GM12878 (cell line): ENCODE measurements at regions not wholly inside any gene's neighbourhood (a gene's known extent, or its start where the extent isn't known, plus 50 kb on each side); places are given as distances from the start of the nearest gene placed in this dataset.
"Not testable (repeated sequence)": the region's sequence is repeated elsewhere in the genome, so short reads cannot be mapped to it uniquely, and the experiment has no call there.

Source experiments
- ATAC-seq: fragments of 200-7000 bp; cut with Tn5 transposase; 3 replicates; pipeline ENCODE4 v1.9.1; 2020; ENCODE audit warnings: mild to moderate bottlenecking, moderate library complexity
- BruUV-seq: library from RNA; stranded (reverse); fragments of 400-500 nt; replicated peaks from 2 replicates; lab custom pipeline; 2021; lab: Mats Ljungman, UMichigan
- CTCF ChIA-PET: fragments of 300-600 bp; sonication (Branson Sonifier 250); formaldehyde crosslinking; extraction: SDS; loops from one replicate; lab custom pipeline; 2021; ENCODE audit warnings: inconsistent platforms; lab: Yijun Ruan, JAX
- POLR2A ChIA-PET: fragments of 350-600 bp; formaldehyde crosslinking; extraction: SDS; loops from one replicate; lab custom pipeline; 2021; ENCODE audit warnings: inconsistent platforms; lab: Charles Lee
- RAD21 ChIA-PET: fragments of 300-600 bp; sonication (Branson Sonifier 250); formaldehyde crosslinking; loops from one replicate; lab custom pipeline; 2023; ENCODE audit warnings: antibody characterized with exemption; ENCODE audit not compliant: unreplicated experiment; lab: Charles Lee
- SMC1A ChIA-PET: fragments of 300-600 bp; sonication (Branson Sonifier 250); formaldehyde crosslinking; loops from one replicate; lab custom pipeline; 2023; ENCODE audit not compliant: unreplicated experiment, uncharacterized antibody; lab: Charles Lee
- DNase-seq: peaks from one replicate; pipeline ENCODE4 v3.0.0-alpha.2; 2011; ENCODE audit warnings: low read depth, low spot score
- FAIRE-seq: peaks from 3 replicates; lab custom pipeline; 2011; peaks lifted over from hg19 to GRCh38; lab: Jason Lieb, UNC
- H2AFZ ChIP-seq: 2 replicates; pipeline ENCODE4 v1.6.0; 2011; ENCODE audit warnings: low read depth, low read length, control low read depth; ENCODE audit not compliant: control insufficient read depth
- H3K27ac ChIP-seq: 2 replicates; pipeline ENCODE4 v1.5.1; 2011; ENCODE audit warnings: control low read depth; ENCODE audit not compliant: control insufficient read depth, insufficient read depth
- H3K27me3 ChIP-seq, 2 experiments: replicated peaks in 1 of 2; 2 replicates each; pipeline versions ENCODE4 v1.6.0 to v1.6.1; 2011; ENCODE audit warnings: low read length in 1 of 2; ENCODE audit not compliant: control insufficient read depth in 2 of 2, insufficient read depth in 2 of 2
- H3K36me3 ChIP-seq, 2 experiments: 2 replicates each; pipeline ENCODE4 v1.5.1; 2011; ENCODE audit warnings: low read length in 1 of 2; ENCODE audit not compliant: control insufficient read depth in 2 of 2, insufficient read depth in 2 of 2
- H3K4me1 ChIP-seq: 2 replicates; pipeline ENCODE4 v1.6.1; 2011; ENCODE audit warnings: mild to moderate bottlenecking, low read length, moderate library complexity, mixed read lengths; ENCODE audit not compliant: control insufficient read depth, insufficient read depth
- H3K4me2 ChIP-seq: 2 replicates; pipeline ENCODE4 v1.6.0; 2011; ENCODE audit warnings: control low read depth; ENCODE audit not compliant: control insufficient read depth, insufficient read depth
- H3K4me3 ChIP-seq: fragments of 200-600 bp; sonication (generic); 2 replicates; pipeline ENCODE4 v1.5.1; 2016
- H3K79me2 ChIP-seq: 2 replicates; pipeline ENCODE4 v1.6.0; 2011; ENCODE audit warnings: low read length; ENCODE audit not compliant: control insufficient read depth, insufficient read depth
- H3K9ac ChIP-seq: 2 replicates; pipeline ENCODE4 v1.8.0; 2011; ENCODE audit warnings: low read length, control low read depth, mixed read lengths; ENCODE audit not compliant: control insufficient read depth, insufficient read depth
- H3K9me3 ChIP-seq: replicated peaks from 3 replicates; pipeline ENCODE4 v1.5.1; 2011; ENCODE audit warnings: mild to moderate bottlenecking, low read length; ENCODE audit not compliant: control insufficient read depth, insufficient read depth
- H4K20me1 ChIP-seq: 2 replicates; pipeline ENCODE4 v1.6.0; 2011; ENCODE audit not compliant: control insufficient read depth, insufficient read depth
- FOS ChIP-seq: IDR thresholded peaks from 3 replicates; pipeline ENCODE4 v1.6.1; 2011; ENCODE audit warnings: borderline replicate concordance; ENCODE audit not compliant: insufficient read length; ENCODE audit errors: extremely low read depth
- WGBS: methylation state at CpG from one replicate; pipeline ENCODE4 v1.1.6; 2016; ENCODE audit warnings: low lambda C conversion rate; ENCODE audit not compliant: insufficient replicate concordance, insufficient coverage; ENCODE audit errors: missing lambda C conversion rate; 5-methylcytosine and 5-hydroxymethylcytosine counted together
- in situ Hi-C: fragments of 300-500 bp; cut with MboI; formaldehyde crosslinking; loops from 9 replicates; pipeline ENCODE4 v1.14.3; 2018; ENCODE audit warnings: mixed read lengths
- intact Hi-C: fragments of 100-400 bp; cut with micrococcal nuclease; formaldehyde crosslinking; loops from one replicate; pipeline ENCODE4 v1.14.2; 2022; ENCODE audit not compliant: unreplicated experiment

DNA sequence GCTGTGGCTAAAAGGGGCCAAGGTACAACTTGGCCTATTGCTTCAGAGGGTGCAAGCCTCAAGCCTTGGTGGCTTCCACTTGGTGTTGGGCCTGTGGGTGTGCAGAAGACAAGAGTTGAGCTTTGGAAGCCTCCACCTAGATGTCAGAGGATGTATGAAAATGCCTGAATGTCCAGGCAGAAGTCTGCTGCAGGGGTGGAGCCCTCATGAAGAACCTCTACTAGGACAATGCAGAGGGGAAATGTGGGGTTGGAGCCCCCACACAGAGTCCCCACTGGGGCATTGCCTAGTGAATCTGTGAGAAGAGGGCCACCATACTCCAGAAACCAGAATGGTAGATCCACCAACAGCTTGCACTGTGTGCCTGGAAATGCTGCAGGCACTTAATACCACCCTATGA, 332.1 kb upstream of the SASH1 start:
- H3K27me3 ChIP-seq, H3K36me3 ChIP-seq, intact Hi-C loops, POLR2A ChIA-PET, H4K20me1 ChIP-seq, RAD21 ChIA-PET, H3K4me3 ChIP-seq, SMC1A ChIA-PET, H3K79me2 ChIP-seq, H3K9ac ChIP-seq, CTCF ChIA-PET, in situ Hi-C loops, H3K4me2 ChIP-seq, H3K9me3 ChIP-seq, BruUV-seq, H2AFZ ChIP-seq, H3K27ac ChIP-seq, H3K4me1 ChIP-seq, ATAC-seq, FAIRE-seq, DNase-seq: not testable (repeated sequence)

DNA sequence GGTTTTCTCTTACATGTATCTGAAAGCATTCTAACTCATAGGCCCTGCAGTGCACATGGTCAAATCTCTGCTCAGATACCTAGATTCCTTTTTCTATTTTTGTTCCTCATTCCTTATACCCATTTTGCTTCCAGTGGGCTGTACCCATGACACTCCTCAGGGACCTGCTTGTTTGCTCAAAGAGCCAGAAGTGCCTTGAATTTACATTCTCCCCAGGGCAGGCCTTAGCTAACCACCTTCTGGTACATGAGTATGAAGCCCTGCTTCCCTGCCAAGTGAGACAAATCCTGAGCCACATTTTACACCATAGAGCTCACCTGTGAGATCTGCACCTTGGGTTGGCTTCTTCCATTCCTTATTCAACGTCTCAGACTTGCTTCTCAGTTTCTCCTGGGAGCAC, 326.6 kb upstream of the SASH1 start:
- Histone ChIP-seq H4K20me1 (no peaks in the 10 kb centered on the region), H3K79me2 (no peaks in the 10 kb centered on the region), H3K9ac (no peak overlapping the region)
- no peak for DNase-seq
- no peak for TF ChIP-seq FOS
- TF ChIP-seq, all 136 proteins: peak for 0
- H3K9me3 ChIP-seq, result no peaks in the 10 kb centered on the region
- ChIA-PET SMC1A (no interaction called here), CTCF (interaction anchor here (1.2 to 1.5 kb wide), 2 partner anchors 16 to 36 kb away, joined by 3 read pairs; no protein-coding TSS in a partner anchor), RAD21 (no interaction called here), POLR2A (no interaction called here)
- in situ Hi-C loops, result no loop called here
- H3K27ac ChIP-seq, result no peak overlapping the region
- no peaks in the 10 kb centered on the region for H3K4me1 ChIP-seq
- no peak overlapping the region for H3K4me2 ChIP-seq
- no peaks in the 10 kb centered on the region for H3K36me3 ChIP-seq
- no peak overlapping the region for H3K4me3 ChIP-seq
- intact Hi-C loops, result no loop called here
- BruUV-seq, result no TSS peak
- no peak overlapping the region for H2AFZ ChIP-seq
- ATAC-seq, result no peak
- 0% methylated on average over 1 of the region's 1 CpG for WGBS
- FAIRE-seq, result no peak
- no peaks in the 10 kb centered on the region for H3K27me3 ChIP-seq
